ENCODE measurements at regions not wholly inside any gene's neighbourhood (a gene's known extent, or its start where the extent isn't known, plus 50 kb on each side); places are given as distances from the start of the nearest gene placed in this dataset.

GRCh38 chr10:4470231-4470835 is 355.7 kb upstream of the AKR1E2 start:
- Histone ChIP-seq H3K9ac (ENCODE audit: low read depth, low read length) (no peak overlapping the region), H3K4me1 (ENCODE audit: insufficient read depth, low read length) (peaks cover 13% of the 10 kb centered on the region), H3K36me3 (ENCODE audit: insufficient read depth, low read depth, low read length) (no peaks in the 10 kb centered on the region), H3K9me3 (ENCODE audit: insufficient read depth, low read depth, low read length) (no peaks in the 10 kb centered on the region), H3K27ac (ENCODE audit: low read length) (no peak overlapping the region), H3K4me3 (ENCODE audit: low read length) (no peak overlapping the region), H3K27me3 (ENCODE audit: insufficient read depth, low read length) (no peaks in the 10 kb centered on the region)

DNA sequence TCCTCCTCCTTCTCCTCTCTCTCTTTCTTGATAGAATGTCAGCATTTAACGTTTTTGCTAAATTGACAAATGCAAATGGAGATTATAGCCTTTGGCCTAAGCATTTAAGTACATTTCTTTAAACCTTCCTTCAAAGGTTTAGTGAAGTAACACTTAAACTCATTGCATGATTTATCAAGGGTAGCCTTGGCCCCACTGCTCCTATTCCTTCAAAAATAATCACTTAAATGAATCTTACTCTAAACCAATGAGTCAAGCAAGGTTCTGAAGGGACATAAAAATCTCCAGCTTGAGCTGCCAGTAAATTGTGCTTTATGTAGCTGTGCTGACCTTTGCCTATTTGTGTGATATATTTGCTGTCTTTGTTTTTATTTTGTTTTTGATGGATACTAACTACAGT is 358.5 kb upstream of the AKR1E2 start:
- H3K4me3 ChIP-seq (ENCODE audit: low read length) = no peak overlapping the region
- H3K4me1 ChIP-seq (ENCODE audit: insufficient read depth, low read length) = peaks cover 5% of the 10 kb centered on the region; the same call in 1 of the 2 replicates

DNA sequence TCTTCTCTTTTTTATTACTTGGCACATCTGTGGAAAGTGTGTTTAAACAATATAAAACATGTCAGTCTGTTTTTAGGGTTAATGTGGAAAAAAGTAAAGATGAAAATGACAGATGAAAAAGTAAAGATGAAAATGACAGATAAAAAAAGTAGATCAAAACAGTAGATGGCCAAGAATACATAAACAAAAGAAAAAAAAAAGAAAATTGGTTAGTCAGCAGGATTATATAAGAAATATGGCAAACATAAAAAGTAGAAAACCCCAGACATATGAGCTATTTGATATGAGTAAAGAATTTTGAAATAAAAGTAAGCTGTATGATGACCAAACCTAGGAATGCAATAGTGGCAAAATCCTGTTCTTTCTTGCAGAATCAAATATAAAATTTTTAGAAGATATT is 365.7 kb upstream of the AKR1E2 start:
- no peak overlapping the region for H3K4me3 ChIP-seq (ENCODE audit: low read length)
- no peaks in the 10 kb centered on the region for H3K4me1 ChIP-seq (ENCODE audit: insufficient read depth, low read length)
- H3K9me3 ChIP-seq (ENCODE audit: insufficient read depth, low read depth, low read length) = no peaks in the 10 kb centered on the region
- no peak overlapping the region for H3K27ac ChIP-seq (ENCODE audit: low read length)
- no peak overlapping the region for H3K9ac ChIP-seq (ENCODE audit: low read depth, low read length)
- H3K36me3 ChIP-seq (ENCODE audit: insufficient read depth, low read depth, low read length) = no peaks in the 10 kb centered on the region
- H3K27me3 ChIP-seq (ENCODE audit: insufficient read depth, low read length) = no peaks in the 10 kb centered on the region

More for the DNA sequence above, 358.5 kb upstream of the AKR1E2 start:
- Histone ChIP-seq H3K36me3 (ENCODE audit: insufficient read depth, low read depth, low read length) (no peaks in the 10 kb centered on the region), H3K9me3 (ENCODE audit: insufficient read depth, low read depth, low read length) (no peaks in the 10 kb centered on the region), H3K27me3 (ENCODE audit: insufficient read depth, low read length) (no peaks in the 10 kb centered on the region), H3K27ac (ENCODE audit: low read length) (no peak overlapping the region), H3K9ac (ENCODE audit: low read depth, low read length) (no peak overlapping the region)

- H3K27me3 ChIP-seq (ENCODE audit: insufficient read depth, low read length) = no peaks in the 10 kb centered on the region
- H3K9me3 ChIP-seq (ENCODE audit: insufficient read depth, low read depth, low read length) = no peaks in the 10 kb centered on the region
- no peak overlapping the region for H3K27ac ChIP-seq (ENCODE audit: low read length)
- no peak overlapping the region for H3K4me3 ChIP-seq (ENCODE audit: low read length)
- H3K9ac ChIP-seq (ENCODE audit: low read depth, low read length) = no peak overlapping the region
- H3K36me3 ChIP-seq (ENCODE audit: insufficient read depth, low read depth, low read length) = no peaks in the 10 kb centered on the region
- no peaks in the 10 kb centered on the region for H3K4me1 ChIP-seq (ENCODE audit: insufficient read depth, low read length)
Observed at GRCh38 chr10:4459531-4459930, 366.5 kb upstream of the AKR1E2 start.

GRCh38 chr10:4457597-4457996 is 368.4 kb upstream of the AKR1E2 start:
- no peaks in the 10 kb centered on the region for H3K27me3 ChIP-seq (ENCODE audit: insufficient read depth, low read length)
- no peak overlapping the region for H3K27ac ChIP-seq (ENCODE audit: low read length)
- H3K4me3 ChIP-seq (ENCODE audit: low read length) = no peak overlapping the region
- no peak overlapping the region for H3K9ac ChIP-seq (ENCODE audit: low read depth, low read length)
- H3K9me3 ChIP-seq (ENCODE audit: insufficient read depth, low read depth, low read length) = no peaks in the 10 kb centered on the region
- no peaks in the 10 kb centered on the region for H3K36me3 ChIP-seq (ENCODE audit: insufficient read depth, low read depth, low read length)
- H3K4me1 ChIP-seq (ENCODE audit: insufficient read depth, low read length) = no peaks in the 10 kb centered on the region

DNA sequence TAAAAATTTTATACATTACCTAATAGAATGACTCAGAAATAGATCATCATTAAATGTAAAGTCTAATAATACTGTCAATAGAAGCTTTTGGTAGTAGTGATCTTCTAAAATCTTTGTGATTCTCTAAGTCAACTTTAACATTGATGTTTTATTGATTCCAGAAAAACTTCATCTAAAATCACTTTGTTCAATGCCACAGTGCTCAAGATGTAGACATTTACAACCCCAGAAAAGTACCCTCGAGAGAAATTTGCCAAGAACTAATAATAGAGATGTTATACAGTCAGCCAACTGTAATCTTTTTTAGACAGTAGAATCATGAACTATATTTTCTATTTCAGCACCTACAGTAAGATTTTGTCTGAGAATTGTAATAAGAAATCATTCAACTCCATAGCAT is 369.2 kb upstream of the AKR1E2 start:
- no peaks in the 10 kb centered on the region for H3K27me3 ChIP-seq (ENCODE audit: insufficient read depth, low read length)
- no peaks in the 10 kb centered on the region for H3K9me3 ChIP-seq (ENCODE audit: insufficient read depth, low read depth, low read length)
- H3K36me3 ChIP-seq (ENCODE audit: insufficient read depth, low read depth, low read length) = no peaks in the 10 kb centered on the region
- H3K4me1 ChIP-seq (ENCODE audit: insufficient read depth, low read length) = no peaks in the 10 kb centered on the region
- no peak overlapping the region for H3K9ac ChIP-seq (ENCODE audit: low read depth, low read length)
- no peak overlapping the region for H3K4me3 ChIP-seq (ENCODE audit: low read length)
- H3K27ac ChIP-seq (ENCODE audit: low read length) = no peak overlapping the region

DNA sequence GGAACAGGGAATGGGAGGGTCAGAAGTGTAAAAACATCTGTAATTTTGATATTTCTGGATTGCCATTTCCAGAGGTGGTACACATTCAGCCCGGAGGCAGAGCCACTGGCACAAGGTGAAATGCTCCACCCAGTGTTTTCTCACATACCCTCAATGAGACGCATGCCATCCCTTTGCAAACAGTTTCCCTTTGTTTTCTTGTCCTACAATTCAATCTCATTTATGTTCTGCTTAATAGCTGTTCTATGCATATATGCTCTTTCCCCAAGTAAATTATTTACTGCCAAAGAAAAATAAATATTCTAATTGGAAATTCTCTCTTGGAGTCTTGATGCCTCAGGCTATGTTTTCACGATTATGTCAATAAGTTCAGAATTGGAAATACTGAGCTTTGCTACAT is 369.7 kb upstream of the AKR1E2 start:
- H3K27ac ChIP-seq (ENCODE audit: low read length) = no peak overlapping the region
- no peaks in the 10 kb centered on the region for H3K27me3 ChIP-seq (ENCODE audit: insufficient read depth, low read length)
- H3K4me3 ChIP-seq (ENCODE audit: low read length) = no peak overlapping the region
- H3K4me1 ChIP-seq (ENCODE audit: insufficient read depth, low read length) = peaks cover 2% of the 10 kb centered on the region; the same call in 1 of the 2 replicates
- no peaks in the 10 kb centered on the region for H3K9me3 ChIP-seq (ENCODE audit: insufficient read depth, low read depth, low read length)
- H3K9ac ChIP-seq (ENCODE audit: low read depth, low read length) = no peak overlapping the region
- H3K36me3 ChIP-seq (ENCODE audit: insufficient read depth, low read depth, low read length) = no peaks in the 10 kb centered on the region

GRCh38 chr10:4453950-4454349 is 372.1 kb upstream of the AKR1E2 start:
- Histone ChIP-seq H3K27me3 (ENCODE audit: insufficient read depth, low read length) (no peaks in the 10 kb centered on the region), H3K4me1 (ENCODE audit: insufficient read depth, low read length) (peaks cover 5% of the 10 kb centered on the region; the same call in 1 of the 2 replicates), H3K36me3 (ENCODE audit: insufficient read depth, low read depth, low read length) (no peaks in the 10 kb centered on the region), H3K9ac (ENCODE audit: low read depth, low read length) (no peak overlapping the region), H3K9me3 (ENCODE audit: insufficient read depth, low read depth, low read length) (no peaks in the 10 kb centered on the region), H3K27ac (ENCODE audit: low read length) (no peak overlapping the region), H3K4me3 (ENCODE audit: low read length) (no peak overlapping the region)

GRCh38 chr10:4453276-4453675 is 372.7 kb upstream of the AKR1E2 start:
- Histone ChIP-seq H3K27ac (ENCODE audit: low read length) (no peak overlapping the region), H3K9ac (ENCODE audit: low read depth, low read length) (no peak overlapping the region), H3K9me3 (ENCODE audit: insufficient read depth, low read depth, low read length) (no peaks in the 10 kb centered on the region), H3K4me3 (ENCODE audit: low read length) (no peak overlapping the region), H3K4me1 (ENCODE audit: insufficient read depth, low read length) (peaks cover 5% of the 10 kb centered on the region; the same call in 1 of the 2 replicates), H3K36me3 (ENCODE audit: insufficient read depth, low read depth, low read length) (no peaks in the 10 kb centered on the region), H3K27me3 (ENCODE audit: insufficient read depth, low read length) (no peaks in the 10 kb centered on the region)

DNA sequence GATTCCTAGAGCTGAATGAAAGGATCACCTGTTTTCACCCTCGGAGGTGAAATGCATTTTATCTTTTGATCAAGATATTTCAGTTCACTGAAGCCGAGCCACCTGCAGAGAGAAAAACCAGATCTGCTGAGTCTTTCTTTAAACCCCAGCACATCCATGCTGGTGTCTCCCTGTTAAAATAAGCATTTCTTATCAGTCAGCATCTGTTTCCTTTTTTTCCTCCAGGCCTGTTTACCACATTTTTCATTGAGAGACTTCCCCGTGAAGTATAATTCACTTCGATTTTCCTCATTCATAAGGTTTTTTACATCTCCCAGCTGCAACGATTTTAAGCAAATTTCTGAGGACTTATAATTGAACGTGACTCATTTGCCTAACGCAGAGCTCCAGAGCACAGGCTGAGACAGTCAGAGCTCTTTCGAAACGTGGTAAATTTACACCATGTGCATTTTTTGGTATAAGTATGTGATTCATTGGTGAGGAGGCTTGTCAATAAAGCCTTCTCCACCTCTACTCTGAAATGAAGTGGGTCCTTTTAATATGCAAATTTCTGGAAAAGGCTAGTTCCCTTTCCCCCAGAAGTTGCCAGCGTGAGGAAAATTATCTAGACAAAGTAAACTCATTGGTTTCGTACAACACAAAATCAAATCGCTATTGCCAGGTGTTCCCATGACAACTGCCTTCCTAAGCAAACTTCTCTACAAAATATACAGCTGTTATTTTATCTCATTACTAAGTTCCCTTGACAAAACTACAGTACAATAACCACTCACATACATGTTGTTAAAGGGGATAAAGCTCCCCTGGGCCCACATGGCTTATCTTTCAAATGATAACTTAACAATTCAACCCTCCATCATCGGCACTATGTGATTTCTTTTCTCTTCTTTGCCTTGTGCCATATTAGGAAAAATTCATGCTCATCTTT is 374.8 kb upstream of the AKR1E2 start:
- peaks cover 5% of the 10 kb centered on the region; the same call in 1 of the 2 replicates for H3K4me1 ChIP-seq (ENCODE audit: insufficient read depth, low read length)
- H3K36me3 ChIP-seq (ENCODE audit: insufficient read depth, low read depth, low read length) = no peaks in the 10 kb centered on the region
- no peak overlapping the region for H3K9ac ChIP-seq (ENCODE audit: low read depth, low read length)
- H3K9me3 ChIP-seq (ENCODE audit: insufficient read depth, low read depth, low read length) = no peaks in the 10 kb centered on the region
- H3K27ac ChIP-seq (ENCODE audit: low read length) = no peak overlapping the region
- no peak overlapping the region for H3K4me3 ChIP-seq (ENCODE audit: low read length)
- no peaks in the 10 kb centered on the region for H3K27me3 ChIP-seq (ENCODE audit: insufficient read depth, low read length)

DNA sequence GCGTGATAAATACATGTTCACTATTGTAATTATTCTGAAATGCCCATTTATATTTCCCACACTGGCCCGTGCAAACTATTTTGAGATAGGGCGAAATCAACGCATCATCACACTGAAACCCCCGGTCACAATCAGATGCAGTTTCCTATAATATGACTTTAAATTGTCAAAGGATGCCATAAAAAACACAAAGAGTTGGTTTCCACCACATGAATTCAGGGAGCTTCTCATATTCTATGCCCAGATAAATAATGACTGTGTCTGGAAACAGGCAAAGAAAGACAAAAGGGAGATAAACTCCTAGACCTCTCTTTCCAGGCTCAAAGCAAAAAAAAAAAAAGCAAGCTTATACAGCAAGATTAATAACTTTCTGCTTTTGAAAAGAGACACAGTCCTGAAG is 375.8 kb upstream of the AKR1E2 start:
- Histone ChIP-seq H3K4me1 (ENCODE audit: insufficient read depth, low read length) (peaks cover 5% of the 10 kb centered on the region; the same call in 1 of the 2 replicates), H3K9me3 (ENCODE audit: insufficient read depth, low read depth, low read length) (no peaks in the 10 kb centered on the region)

GRCh38 chr10:4448030-4448429 is 378.0 kb upstream of the AKR1E2 start:
- Histone ChIP-seq H3K4me3 (ENCODE audit: low read length) (no peak overlapping the region), H3K27me3 (ENCODE audit: insufficient read depth, low read length) (no peaks in the 10 kb centered on the region)

More for the DNA sequence above, 375.8 kb upstream of the AKR1E2 start:
- Histone ChIP-seq H3K27ac (ENCODE audit: low read length) (no peak overlapping the region), H3K36me3 (ENCODE audit: insufficient read depth, low read depth, low read length) (no peaks in the 10 kb centered on the region), H3K27me3 (ENCODE audit: insufficient read depth, low read length) (no peaks in the 10 kb centered on the region), H3K4me3 (ENCODE audit: low read length) (no peak overlapping the region), H3K9ac (ENCODE audit: low read depth, low read length) (no peak overlapping the region)

More at GRCh38 chr10:4448030-4448429, 378.0 kb upstream of the AKR1E2 start:
- H3K4me1 ChIP-seq (ENCODE audit: insufficient read depth, low read length) = peaks cover 5% of the 10 kb centered on the region; the same call in 1 of the 2 replicates
- H3K9me3 ChIP-seq (ENCODE audit: insufficient read depth, low read depth, low read length) = peaks cover 4% of the 10 kb centered on the region; the same call in 1 of the 2 replicates
- no peaks in the 10 kb centered on the region for H3K36me3 ChIP-seq (ENCODE audit: insufficient read depth, low read depth, low read length)
- no peak overlapping the region for H3K9ac ChIP-seq (ENCODE audit: low read depth, low read length)
- H3K27ac ChIP-seq (ENCODE audit: low read length) = no peak overlapping the region
